Embryonic facial prominence (tissue), 1 donor: ENCODE measurements at regions not wholly inside any gene's neighbourhood (a gene's known extent, or its start where the extent isn't known, plus 50 kb on each side); places are given as distances from the start of the nearest gene placed in this dataset.
A peak's percentile ranks its signal among the peaks of the same experiment; 100 is the strongest.
"Not testable (repeated sequence)": the region's sequence is repeated elsewhere in the genome, so short reads cannot be mapped to it uniquely, and the experiment has no call there.

ENCODE experiments used
- DNase-seq: peaks from one replicate; pipeline ENCODE4 v3.0.0-alpha.2; 2016; ENCODE audit errors: extremely low spot score

DNA sequence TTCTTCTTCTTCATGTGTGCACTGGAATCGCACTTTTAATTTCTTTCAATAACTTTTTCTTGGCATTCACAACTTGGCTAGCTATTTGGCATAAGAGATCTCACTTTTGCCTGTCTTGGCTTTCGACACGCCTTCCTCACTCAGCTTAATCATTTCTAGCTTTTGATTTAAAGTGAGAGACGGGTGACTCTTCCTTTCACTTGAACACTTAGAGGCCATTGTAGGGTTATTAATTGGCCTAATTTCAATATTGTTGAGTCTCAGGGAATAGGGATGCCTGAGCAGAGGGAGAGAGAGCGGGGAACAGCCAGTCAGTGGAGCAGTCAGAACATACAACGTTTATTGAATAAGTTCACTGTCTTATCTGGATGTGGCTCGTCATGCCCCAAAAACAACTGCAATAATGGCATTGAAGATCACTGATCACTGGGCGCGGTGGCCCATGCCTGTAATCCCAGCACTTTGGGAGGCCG lies 200.3 kb downstream of the SEC14L1 start:
- no peak for DNase-seq

DNA sequence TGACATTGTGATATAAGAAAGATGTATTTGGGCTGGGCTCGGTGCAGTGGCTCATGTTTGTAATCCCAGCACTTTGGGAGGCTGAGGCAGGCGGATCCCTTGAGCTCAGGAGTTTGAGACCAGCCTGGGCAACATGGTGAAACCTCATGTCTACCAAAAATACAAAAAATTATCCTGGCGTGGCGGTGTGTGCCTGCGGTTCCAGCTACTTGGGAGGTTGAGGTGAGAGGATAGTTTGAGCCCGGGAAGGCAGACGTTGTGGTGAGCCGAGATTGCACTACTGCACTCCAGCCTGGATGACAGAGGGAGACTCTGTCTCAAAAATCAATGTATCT lies 201.9 kb downstream of the SEC14L1 start:
- DNase-seq: not testable (repeated sequence)

DNA sequence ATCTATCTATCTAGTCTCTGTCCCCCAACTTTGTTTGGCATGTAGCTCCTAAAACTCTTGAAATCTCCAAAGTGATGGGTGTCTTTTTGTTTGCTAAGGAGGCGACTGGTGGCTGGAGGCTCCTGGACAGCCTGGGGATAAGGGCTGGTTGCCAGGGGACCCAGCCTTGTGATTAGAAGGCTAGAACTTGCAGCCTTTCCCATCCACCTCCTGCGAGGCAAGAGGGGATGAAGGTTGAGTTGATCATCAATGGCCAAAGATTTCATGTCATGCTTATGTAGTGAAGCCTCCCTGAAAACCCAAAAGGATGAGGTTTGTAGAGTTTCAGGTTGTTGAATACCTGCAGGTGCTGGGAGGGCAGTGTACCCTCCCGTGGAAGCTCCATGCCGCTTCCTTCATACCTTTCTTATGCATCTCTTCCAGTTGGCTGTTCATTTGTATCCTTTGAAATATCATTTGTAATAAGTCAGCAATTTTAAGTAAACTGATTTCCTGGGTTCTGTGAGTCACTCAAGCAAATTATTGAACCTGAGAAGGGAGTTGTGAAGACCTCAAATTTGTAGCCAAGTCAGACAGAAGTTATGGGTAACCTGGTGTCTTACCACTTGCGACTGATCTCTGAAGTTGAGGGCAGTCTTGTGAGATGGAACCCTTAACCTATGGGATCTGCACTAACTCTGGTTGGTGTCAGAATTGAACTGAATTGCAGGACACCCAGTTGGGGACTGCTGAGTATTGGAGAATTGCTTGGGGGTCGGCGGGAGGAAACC lies 202.4 kb downstream of the SEC14L1 start:
- DNase-seq: no peak

DNA sequence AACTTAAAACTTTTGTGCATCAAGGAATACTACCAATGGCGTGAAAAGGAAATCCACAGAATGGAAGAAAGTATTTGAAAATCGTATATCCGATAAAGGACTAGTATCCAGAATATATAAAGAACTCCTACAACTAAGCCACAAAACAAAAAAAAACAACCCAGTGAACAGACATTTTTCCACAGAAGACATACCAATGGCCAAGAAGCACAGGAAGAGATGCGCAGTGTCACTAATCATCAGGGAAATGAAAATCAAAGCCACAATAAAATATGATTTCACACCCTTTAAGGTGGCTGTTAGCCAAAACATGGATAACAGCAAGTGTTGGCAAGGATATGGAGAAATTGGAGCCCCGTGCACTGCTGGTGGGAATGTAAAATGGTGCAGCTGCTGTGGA lies 203.3 kb downstream of the SEC14L1 start:
- no peak for DNase-seq

DNA sequence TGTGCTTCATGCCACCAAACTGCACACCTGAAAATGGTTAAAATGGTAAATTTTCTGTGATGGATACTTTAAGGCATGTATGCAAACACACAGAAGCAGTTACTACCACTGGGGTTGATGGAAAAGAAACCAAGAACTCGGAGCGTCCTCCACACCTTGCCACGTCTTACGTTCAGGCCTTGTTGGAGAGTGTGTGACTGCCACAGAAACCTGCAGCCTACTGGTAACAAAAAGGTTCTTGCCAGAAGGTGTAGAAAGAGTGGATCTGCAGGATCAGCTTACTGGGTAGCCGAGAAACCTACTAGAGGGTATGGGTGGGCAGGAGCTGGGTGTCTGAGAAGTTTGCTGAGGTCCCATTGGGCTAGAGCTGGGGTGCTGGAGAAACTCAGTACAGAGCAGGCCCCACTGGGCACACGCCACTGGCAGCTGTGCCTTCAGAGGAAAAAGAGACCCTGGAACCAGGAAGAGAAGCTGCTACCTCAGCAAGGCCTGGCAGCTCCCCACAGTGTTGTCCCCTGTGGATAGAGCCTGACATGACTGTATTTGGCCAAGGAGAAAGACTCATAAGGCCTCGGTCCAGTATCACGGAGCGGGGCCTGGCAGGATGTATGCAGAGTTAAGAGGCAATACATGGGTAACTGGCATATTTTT lies 204.6 kb downstream of the SEC14L1 start:
- DNase-seq: no peak

DNA sequence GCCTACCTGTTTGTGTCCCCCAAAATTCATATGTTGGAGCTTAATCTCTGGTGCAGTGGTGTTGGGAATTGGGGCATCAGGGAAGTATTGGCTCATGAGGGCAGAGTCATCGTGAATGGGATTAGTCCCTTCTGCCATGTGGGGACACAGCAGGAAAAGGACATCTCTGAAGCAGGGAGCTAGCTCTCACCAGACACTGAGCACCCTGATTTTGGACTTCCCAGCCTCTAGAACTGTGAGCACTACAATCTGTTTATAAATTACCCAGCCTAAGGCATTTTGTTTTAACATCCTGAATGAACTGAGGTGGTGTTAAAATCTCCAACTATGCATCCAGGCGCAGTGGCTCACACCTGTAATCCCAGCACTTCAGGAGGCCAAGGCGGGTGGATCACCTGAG lies 206.0 kb downstream of the SEC14L1 start:
- no peak for DNase-seq

DNA sequence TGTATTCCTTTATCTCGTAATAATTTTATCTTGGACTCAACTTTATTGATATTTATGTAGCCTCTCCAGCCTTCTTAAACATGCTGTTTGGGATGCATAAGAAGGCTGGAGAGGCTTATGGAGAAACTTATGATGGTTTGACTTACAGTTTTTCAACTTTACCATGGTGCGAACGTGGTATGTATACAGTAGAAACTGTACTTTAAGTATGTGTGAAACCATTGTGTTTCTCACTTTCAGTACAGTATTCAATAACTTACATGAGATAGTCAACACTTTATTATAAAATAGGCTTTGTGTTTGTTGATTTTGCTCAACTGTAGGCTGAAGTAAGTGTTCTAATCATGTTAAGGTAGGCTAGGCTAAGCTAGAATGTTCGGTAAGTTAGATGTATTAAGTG lies 206.8 kb downstream of the SEC14L1 start:
- DNase-seq: no peak

DNA sequence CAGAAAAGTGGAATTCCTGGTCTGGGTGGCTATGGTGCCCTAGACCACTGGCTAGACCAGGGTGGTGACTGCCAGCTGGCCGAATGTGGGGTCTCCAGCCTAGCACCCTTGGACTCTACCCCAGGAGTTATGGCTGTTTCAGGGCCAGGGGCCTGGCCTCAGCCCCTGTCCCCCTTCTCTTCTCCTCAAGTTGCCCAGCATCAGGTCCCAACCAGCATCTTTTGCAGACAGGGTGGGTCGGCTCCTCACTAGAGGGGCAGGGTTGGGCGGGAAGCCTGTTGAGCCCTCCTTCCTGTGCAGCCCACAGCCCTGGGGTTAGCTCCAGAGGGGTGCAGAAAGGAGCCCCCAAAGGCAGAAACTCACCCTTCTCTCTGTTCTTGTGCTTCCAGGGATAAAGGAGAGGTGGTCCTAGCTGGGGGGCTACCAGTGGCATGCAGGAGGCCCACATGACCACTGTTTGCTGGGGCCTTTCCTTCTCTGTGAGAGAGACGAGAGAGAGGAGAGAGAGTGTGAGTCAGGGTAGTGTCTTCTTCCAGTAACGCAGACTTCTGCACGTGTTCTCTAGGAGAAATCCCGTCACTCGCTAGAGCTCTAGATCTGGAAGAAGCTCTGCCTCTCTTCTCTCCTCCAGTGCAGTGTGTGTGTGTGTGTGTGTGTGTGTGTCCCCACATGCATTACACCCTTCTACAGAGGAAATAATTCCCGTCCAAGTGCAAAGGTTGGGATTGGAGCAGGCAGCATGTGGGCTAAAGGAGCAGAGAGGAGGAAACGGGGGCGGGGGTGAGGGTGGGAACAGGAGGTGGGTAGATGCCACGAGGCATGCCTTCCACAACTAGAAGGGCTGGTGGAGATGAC lies 209.4 kb downstream of the SEC14L1 start:
- peak; percentile 39 for DNase-seq

DNA sequence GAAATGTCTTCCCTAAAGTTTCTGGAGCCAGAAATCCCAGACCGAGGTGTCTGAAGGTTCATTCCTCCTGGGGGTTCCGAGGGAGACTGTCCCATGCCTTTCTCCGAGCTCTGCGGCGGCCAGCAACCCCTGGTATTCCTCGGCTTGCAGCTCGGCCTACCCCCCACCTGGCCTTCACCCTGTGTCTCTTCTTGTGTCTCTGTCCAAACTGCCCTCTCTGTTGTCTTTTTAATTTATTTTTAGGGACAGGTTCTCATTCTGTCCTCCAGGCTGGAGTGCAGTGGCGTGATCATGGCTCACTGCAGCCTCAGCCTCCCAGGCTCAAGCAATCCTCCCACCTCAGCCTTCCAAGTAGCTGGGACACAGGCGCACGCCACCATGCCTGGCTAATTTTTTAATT lies 211.7 kb downstream of the SEC14L1 start:
- DNase-seq: no peak

DNA sequence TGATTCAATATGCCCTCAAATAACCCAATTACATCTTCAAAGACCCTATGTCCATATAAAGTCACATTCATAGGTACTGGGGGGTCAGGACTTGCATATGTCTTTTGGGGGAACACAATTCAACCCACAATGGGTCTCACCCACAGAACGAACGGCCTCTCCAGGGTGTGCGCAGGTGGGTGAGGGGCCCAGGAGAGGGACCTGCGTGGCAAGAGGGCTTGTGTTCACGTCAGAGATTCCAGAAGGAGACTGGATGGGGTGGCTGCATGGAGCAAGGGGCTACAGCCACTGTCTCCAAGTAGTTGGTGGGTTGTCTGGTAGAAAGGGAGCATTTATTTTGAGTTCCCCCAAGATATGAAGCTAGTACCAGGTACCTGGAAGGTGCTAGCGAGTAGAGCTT lies 212.2 kb downstream of the SEC14L1 start:
- DNase-seq: no peak

DNA sequence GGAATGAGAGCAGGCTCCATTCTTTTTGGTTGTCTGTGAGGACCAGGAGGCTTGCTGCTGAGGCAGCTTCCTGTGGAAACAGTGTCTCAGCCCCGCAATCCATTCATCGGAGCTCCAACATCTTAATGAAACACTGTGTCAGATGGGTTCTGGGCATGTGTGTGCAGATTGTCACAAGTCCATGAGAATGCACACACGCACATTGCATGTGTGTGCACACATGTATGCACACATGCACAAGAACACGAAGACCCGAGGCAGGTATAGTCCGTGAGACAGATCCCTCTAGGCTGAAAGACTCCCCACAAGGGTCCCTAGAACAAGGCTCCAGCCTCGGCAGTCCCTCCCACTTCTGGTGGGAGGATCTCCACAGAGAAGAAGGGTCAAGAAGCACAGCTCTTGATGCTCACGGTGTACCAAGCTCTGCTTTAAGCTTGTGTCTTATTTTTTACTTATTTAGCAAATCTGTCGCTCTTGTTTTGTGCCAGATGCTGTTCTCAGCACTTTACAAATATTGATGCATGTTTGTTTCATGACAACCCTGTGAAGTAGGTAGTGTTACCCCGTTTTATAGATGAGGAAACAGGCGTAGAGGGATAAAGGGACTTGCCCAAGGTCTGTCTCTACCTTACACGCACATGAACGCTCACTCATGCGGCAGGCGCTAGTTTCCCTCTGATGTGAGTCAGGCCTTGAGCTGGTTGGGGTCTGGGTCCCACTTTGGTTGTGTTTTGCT lies 213.1 kb downstream of the SEC14L1 start:
- DNase-seq: no peak

DNA sequence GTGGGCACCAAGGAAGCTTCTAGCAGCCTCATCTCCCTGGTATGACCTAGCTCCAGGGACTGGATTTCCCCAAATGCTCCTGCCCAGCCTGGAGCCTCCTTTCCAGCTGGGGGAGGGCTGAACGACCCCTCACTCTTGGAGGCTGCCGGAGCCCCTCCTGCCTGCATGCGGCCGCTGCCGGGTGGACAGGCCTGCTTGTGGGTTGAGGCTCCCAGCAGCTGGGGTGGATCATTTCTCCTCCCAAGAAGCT lies 213.6 kb downstream of the SEC14L1 start:
- no peak for DNase-seq

DNA sequence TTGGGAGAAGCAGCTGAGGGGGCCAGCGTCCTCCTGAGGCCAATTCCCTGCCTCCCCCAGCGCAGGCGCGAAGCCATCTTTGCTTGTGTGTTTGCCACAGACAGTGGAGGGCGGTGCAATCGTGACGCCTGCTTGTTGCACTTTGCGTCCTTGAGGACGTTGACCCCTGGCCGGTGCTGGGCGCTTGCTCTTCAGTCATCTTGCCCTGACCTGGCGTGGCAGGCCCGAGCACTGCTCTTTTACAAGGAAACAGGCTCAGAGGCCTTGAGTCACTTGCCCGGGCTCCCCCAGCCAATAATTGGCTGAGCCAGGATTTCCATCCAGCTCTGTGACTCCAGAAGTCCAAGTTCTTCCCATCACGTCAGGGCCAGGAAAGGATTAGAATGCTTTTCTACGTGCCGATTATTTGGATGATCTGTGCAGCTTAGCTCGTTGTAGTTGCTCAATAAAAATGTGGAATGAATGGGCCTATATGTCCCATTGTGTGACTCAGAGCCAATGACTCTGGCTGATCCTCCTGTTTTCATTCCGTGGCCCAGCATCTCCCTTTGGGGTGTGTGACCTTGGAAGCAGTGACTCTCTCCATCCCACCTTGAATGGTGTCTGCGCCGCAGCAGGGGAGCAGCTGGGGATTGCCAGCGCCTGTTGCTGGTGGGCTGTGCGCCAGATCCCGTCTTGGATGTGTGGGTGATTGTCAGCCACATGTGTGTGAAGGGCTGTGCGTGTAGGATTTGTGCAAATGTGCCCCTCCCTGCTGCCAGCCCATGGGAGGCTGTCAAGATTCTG lies 214.1 kb downstream of the SEC14L1 start:
- no peak for DNase-seq

DNA sequence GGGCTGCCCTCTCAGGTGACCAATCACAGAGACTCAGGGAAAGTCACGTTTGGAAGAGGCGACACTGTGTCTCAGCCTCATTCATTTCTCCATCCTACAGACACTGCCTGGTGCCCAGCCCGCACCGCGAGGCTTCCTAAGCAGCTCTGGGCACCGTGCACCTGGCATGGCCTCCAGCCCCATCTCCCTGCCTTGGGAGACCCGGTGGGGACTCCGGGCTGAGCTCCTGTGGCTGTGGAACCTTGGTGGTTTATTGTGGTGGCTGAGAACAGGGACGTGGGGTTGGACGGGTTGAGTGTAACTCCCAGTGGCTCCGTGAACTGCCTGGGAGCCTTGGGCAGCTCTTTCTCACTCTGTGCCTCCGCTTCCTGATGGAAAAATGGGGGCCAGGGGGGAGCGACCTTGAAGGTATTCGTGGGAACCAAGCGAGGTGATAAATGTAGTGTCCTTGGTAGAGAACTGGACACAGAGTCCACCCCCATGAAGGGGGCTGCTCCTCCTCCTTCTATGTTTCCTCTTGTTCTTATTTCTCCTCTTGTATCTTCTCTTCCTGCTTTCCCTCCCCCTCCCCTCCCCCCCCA lies 215.4 kb downstream of the SEC14L1 start:
- DNase-seq: no peak

DNA sequence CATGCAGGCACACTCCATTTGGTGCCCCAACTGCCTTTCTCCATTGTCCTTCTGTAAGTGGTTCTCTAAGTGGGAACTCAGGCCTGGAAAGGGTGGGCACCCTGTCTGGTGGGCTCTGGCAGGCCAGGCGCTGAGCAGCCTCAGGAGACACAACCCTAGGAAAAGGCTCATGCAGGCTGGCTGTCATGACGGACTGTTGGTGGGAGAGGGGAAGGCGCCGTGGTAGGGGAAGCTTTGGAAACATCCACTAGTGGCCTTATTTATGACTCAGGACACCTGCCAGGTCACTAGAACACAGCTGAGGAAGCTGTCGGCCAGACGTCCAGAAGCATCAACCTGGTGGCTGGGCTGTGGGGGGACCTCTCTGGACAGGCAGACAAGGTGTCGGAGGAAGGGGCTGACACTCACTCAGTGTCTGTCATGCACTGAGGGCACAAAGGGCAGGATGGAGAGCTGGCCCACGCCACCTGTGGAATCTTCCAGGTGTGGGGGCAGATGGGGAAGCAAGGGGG lies 216.0 kb downstream of the SEC14L1 start:
- no peak for DNase-seq

DNA sequence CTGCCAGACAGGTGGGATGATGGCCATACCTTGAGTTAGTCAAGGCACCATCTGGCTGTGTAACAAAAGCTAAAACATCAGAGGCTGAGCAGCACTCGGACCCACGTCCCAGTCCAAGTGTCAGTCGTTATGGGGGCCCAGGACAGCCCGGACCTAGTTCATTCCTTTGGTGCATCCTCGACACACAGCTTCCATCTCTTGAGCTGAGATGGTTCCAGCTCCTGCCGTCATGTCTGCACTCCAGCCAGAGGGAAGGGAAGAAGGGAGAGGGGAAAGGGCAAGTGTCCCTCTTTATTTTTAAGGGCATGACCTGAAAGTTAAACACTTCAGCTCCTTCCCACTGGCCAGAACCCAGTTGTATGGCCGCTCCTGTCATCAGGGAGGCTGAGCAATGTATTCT lies 218.0 kb downstream of the SEC14L1 start:
- DNase-seq: no peak

DNA sequence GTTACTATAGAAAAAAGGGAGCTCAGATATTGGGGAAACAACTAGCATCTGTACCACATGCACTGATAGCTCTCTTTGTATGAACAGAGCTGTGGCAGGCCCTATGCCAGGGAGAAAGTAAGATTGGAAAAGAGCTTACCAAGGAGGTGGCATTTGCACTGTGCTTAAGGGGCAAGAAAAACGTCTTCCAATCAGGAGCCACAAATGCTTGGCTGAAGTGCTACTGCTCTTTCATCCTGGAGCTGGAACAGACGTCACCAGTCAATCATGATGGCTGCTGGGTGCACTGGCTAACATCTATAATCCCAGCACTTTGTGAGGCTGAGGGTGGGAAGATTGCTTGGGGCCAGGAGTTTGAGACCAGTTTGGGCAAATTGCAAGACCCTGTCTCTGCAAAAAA lies 218.5 kb downstream of the SEC14L1 start:
- DNase-seq: no peak

DNA sequence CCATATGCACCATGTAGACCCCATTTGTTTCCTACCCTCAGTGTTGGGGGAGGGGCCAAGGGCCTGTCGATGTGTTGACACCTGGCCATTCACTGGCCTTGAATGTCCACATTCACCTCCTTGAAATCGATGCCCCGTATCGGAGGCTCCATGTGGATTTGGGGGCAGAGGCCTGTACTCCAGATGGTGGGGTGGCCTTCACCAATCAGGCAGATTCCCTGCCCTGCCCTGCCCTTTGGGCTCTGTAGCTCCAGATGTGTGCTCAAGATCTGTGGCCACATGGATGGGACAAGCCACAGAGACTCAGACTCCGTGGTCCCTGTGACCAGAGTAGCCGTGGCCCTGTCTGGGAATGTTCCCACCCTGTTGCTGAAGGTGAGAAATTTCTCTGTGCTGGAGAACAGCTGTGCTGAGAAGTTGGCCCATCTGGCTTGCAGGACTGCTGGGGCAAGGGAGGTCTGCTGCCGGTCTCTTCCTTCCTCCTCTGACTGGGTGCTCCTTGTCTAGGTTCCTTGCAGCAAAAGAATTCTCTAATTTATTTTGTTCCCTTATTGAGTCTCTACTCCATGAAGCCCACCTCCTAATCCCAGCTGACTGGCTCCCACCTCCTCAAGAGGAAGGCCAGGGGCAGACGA lies 221.3 kb downstream of the SEC14L1 start:
- DNase-seq: no peak

DNA sequence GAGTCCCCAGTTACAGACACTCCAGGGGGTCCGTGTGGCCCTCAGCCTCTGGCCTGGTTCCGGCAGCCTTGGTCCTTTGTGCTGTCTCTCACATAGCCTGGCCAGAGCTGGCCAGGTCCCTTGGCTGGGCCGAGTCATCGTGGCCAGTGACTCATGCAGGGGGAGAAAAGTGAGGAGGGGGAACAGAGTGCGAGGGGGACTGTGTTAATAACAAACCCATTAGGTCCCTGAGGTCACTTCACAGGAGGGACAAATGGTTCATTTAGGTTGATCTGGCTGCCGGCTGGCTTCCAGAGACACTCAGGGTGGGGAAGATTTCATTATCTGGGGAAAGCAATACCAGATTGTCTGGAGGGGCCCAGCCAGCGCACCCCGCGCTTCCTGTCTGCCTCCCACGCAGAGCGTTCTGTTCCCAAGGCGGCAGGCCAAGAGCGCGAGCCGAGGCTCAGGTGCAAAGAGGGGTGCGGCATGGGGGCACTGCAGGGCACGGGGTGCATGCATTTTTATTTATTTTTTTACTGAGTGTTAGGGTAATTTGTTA lies 223.1 kb downstream of the SEC14L1 start:
- no peak for DNase-seq

DNA sequence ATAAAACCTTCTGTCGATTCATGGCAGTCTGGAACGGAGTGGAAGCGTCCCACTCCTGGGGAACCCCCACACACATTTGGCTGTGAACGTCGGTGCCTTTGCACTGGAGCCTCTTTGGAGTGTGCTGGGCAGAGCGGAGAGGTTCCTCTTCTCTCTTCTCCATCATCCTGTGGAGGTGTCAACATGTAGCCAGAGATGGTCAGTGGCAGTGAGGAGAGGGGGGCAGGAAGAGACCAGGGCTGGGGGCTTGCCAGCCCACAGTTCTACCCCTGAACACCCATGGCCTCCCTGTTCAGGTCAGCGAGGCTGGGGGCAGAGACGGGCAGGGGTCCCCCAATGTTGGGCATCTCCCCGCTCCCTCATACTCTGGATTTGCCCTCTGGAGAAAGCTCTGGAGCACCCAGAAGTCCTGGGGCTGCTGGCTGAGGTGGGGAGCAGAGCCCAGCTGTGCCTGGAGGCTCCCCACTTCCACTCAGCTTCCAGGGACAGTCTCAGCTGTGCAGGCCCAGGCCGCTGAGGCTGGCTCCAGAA lies 223.7 kb downstream of the SEC14L1 start:
- no peak for DNase-seq
